ENCODE measurements at regions not wholly inside any gene's neighbourhood (a gene's known extent, or its start where the extent isn't known, plus 50 kb on each side); places are given as distances from the start of the nearest gene placed in this dataset.
"Not testable (repeated sequence)": the region's sequence is repeated elsewhere in the genome, so short reads cannot be mapped to it uniquely, and the experiment has no call there.

GRCh38 chr9:63824804-63825203 lies 1460.2 kb downstream of the FOXD4L5 start:
- H3K27me3 ChIP-seq (ENCODE audit: control insufficient read depth in 1 of 2, insufficient read depth in 2 of 2, low read length in 1 of 2); H3K36me3 ChIP-seq (ENCODE audit: control insufficient read depth in 1 of 2, insufficient read depth in 2 of 2, low read length in 1 of 2); DNase-seq; intact Hi-C loops (cut with DNase I); H3K27ac ChIP-seq (ENCODE audit: low read depth in 1 of 2, low read length in 2 of 2); H3K4me3 ChIP-seq (ENCODE audit: low read length in 2 of 2); H3K9me3 ChIP-seq (ENCODE audit: control insufficient read depth, low read length); H3K4me1 ChIP-seq (ENCODE audit: control insufficient read depth in 1 of 2, insufficient read depth in 2 of 2, low read length in 2 of 2); ATAC-seq (ENCODE audit: low FRiP score): not testable (repeated sequence)
- WGBS, 2 donors: 13 to 15% methylated on average over 1 of the region's 1 CpG

GRCh38 chr9:63823375-63824201 lies 1461.4 kb downstream of the FOXD4L5 start:
- 58 to 63% methylated on average over 8 of the region's 8 CpGs for WGBS, 2 donors
- H3K4me3 ChIP-seq (ENCODE audit: low read length in 2 of 2); H3K9me3 ChIP-seq (ENCODE audit: control insufficient read depth, low read length); DNase-seq; H3K27me3 ChIP-seq (ENCODE audit: control insufficient read depth in 1 of 2, insufficient read depth in 2 of 2, low read length in 1 of 2); H3K4me1 ChIP-seq (ENCODE audit: control insufficient read depth in 1 of 2, insufficient read depth in 2 of 2, low read length in 2 of 2); intact Hi-C loops (cut with DNase I); H3K36me3 ChIP-seq (ENCODE audit: control insufficient read depth in 1 of 2, insufficient read depth in 2 of 2, low read length in 1 of 2); H3K27ac ChIP-seq (ENCODE audit: low read depth in 1 of 2, low read length in 2 of 2): not testable (repeated sequence)
- peak; percentile 91 for ATAC-seq (ENCODE audit: low FRiP score)

- peak; percentile 52 for ATAC-seq (ENCODE audit: low FRiP score)
- 59% methylated on average over 6 of the region's 6 CpGs for WGBS, 2 donors
- H3K4me3 ChIP-seq (ENCODE audit: low read length in 2 of 2); H3K36me3 ChIP-seq (ENCODE audit: control insufficient read depth in 1 of 2, insufficient read depth in 2 of 2, low read length in 1 of 2); H3K27me3 ChIP-seq (ENCODE audit: control insufficient read depth in 1 of 2, insufficient read depth in 2 of 2, low read length in 1 of 2); H3K27ac ChIP-seq (ENCODE audit: low read depth in 1 of 2, low read length in 2 of 2); intact Hi-C loops (cut with DNase I); H3K9me3 ChIP-seq (ENCODE audit: control insufficient read depth, low read length); DNase-seq; H3K4me1 ChIP-seq (ENCODE audit: control insufficient read depth in 1 of 2, insufficient read depth in 2 of 2, low read length in 2 of 2): not testable (repeated sequence)
Observed at GRCh38 chr9:63822615-63823374, 1462.2 kb downstream of the FOXD4L5 start.

GRCh38 chr9:63821293-63821692 lies 1463.7 kb downstream of the FOXD4L5 start:
- H3K27ac ChIP-seq (ENCODE audit: low read depth in 1 of 2, low read length in 2 of 2); H3K4me3 ChIP-seq (ENCODE audit: low read length in 2 of 2); DNase-seq; H3K4me1 ChIP-seq (ENCODE audit: control insufficient read depth in 1 of 2, insufficient read depth in 2 of 2, low read length in 2 of 2); H3K27me3 ChIP-seq (ENCODE audit: control insufficient read depth in 1 of 2, insufficient read depth in 2 of 2, low read length in 1 of 2); H3K9me3 ChIP-seq (ENCODE audit: control insufficient read depth, low read length); intact Hi-C loops (cut with DNase I); ATAC-seq (ENCODE audit: low FRiP score); H3K36me3 ChIP-seq (ENCODE audit: control insufficient read depth in 1 of 2, insufficient read depth in 2 of 2, low read length in 1 of 2): not testable (repeated sequence)
- 63% methylated on average over 10 of the region's 10 CpGs for WGBS, 2 donors

- DNase-seq; ATAC-seq (ENCODE audit: low FRiP score); H3K9me3 ChIP-seq (ENCODE audit: control insufficient read depth, low read length); H3K4me1 ChIP-seq (ENCODE audit: control insufficient read depth in 1 of 2, insufficient read depth in 2 of 2, low read length in 2 of 2); H3K27ac ChIP-seq (ENCODE audit: low read depth in 1 of 2, low read length in 2 of 2); H3K36me3 ChIP-seq (ENCODE audit: control insufficient read depth in 1 of 2, insufficient read depth in 2 of 2, low read length in 1 of 2); H3K4me3 ChIP-seq (ENCODE audit: low read length in 2 of 2); H3K27me3 ChIP-seq (ENCODE audit: control insufficient read depth in 1 of 2, insufficient read depth in 2 of 2, low read length in 1 of 2); intact Hi-C loops (cut with DNase I): not testable (repeated sequence)
- WGBS, 2 donors: 74 to 77% methylated on average over 13 of the region's 13 CpGs
Observed at GRCh38 chr9:63820882-63821281, 1464.1 kb downstream of the FOXD4L5 start.

GRCh38 chr9:63820383-63820782 lies 1464.6 kb downstream of the FOXD4L5 start:
- not testable (repeated sequence) for H3K4me3 ChIP-seq (ENCODE audit: low read length in 2 of 2)

GRCh38 chr9:63817622-63818518 lies 1467.1 kb downstream of the FOXD4L5 start:
- no peaks in the 10 kb centered on the region for H3K27me3 ChIP-seq (ENCODE audit: control insufficient read depth in 1 of 2, insufficient read depth in 2 of 2, low read length in 1 of 2)
- H3K27ac ChIP-seq (ENCODE audit: low read depth in 1 of 2, low read length in 2 of 2): no peak overlapping the region
- DNase-seq (peak; percentile 76 to 88), ATAC-seq (ENCODE audit: low FRiP score) (peak; percentile 81)
- no peak overlapping the region for H3K4me3 ChIP-seq (ENCODE audit: low read length in 2 of 2)
- peaks cover 4% of the 10 kb centered on the region for H3K9me3 ChIP-seq (ENCODE audit: control insufficient read depth, low read length)
- intact Hi-C loops (cut with DNase I): no loop called here
- H3K4me1 ChIP-seq (ENCODE audit: control insufficient read depth in 1 of 2, insufficient read depth in 2 of 2, low read length in 2 of 2): no peaks in the 10 kb centered on the region
- 27 to 33% methylated on average over 41 of the region's 41 CpGs for WGBS, 2 donors
- H3K36me3 ChIP-seq (ENCODE audit: control insufficient read depth in 1 of 2, insufficient read depth in 2 of 2, low read length in 1 of 2): no peaks in the 10 kb centered on the region

More at GRCh38 chr9:63820383-63820782, 1464.6 kb downstream of the FOXD4L5 start:
- intact Hi-C loops (cut with DNase I); H3K4me1 ChIP-seq (ENCODE audit: control insufficient read depth in 1 of 2, insufficient read depth in 2 of 2, low read length in 2 of 2); H3K36me3 ChIP-seq (ENCODE audit: control insufficient read depth in 1 of 2, insufficient read depth in 2 of 2, low read length in 1 of 2); H3K9me3 ChIP-seq (ENCODE audit: control insufficient read depth, low read length); ATAC-seq (ENCODE audit: low FRiP score); H3K27ac ChIP-seq (ENCODE audit: low read depth in 1 of 2, low read length in 2 of 2); H3K27me3 ChIP-seq (ENCODE audit: control insufficient read depth in 1 of 2, insufficient read depth in 2 of 2, low read length in 1 of 2); DNase-seq: not testable (repeated sequence)
- 78 to 83% methylated on average over 3 of the region's 3 CpGs for WGBS, 2 donors

- intact Hi-C loops (cut with DNase I): no loop called here
- H3K36me3 ChIP-seq (ENCODE audit: control insufficient read depth in 1 of 2, insufficient read depth in 2 of 2, low read length in 1 of 2): no peaks in the 10 kb centered on the region
- peak; percentile 90 to 93 for DNase-seq
- 20 to 27% methylated on average over 36 of the region's 36 CpGs for WGBS, 2 donors
- H3K27ac ChIP-seq (ENCODE audit: low read depth in 1 of 2, low read length in 2 of 2): no peak overlapping the region
- ATAC-seq (ENCODE audit: low FRiP score): peak; percentile 85
- H3K4me3 ChIP-seq (ENCODE audit: low read length in 2 of 2): no peak overlapping the region
- H3K27me3 ChIP-seq (ENCODE audit: control insufficient read depth in 1 of 2, insufficient read depth in 2 of 2, low read length in 1 of 2): no peaks in the 10 kb centered on the region
- no peaks in the 10 kb centered on the region for H3K4me1 ChIP-seq (ENCODE audit: control insufficient read depth in 1 of 2, insufficient read depth in 2 of 2, low read length in 2 of 2)
- H3K9me3 ChIP-seq (ENCODE audit: control insufficient read depth, low read length): peaks cover 4% of the 10 kb centered on the region
Observed at GRCh38 chr9:63816751-63817621, 1468.0 kb downstream of the FOXD4L5 start.
